ENCODE measurements at regions not wholly inside any gene's neighbourhood (a gene's known extent, or its start where the extent isn't known, plus 50 kb on each side); places are given as distances from the start of the nearest gene placed in this dataset.

- no peak for TF ChIP-seq SIN3A (IDR thresholded peaks at IDR 0.05; ENCODE audit: borderline replicate concordance, insufficient read depth, low read length)
- TF ChIP-seq POLR2AphosphoS5 (IDR thresholded peaks at IDR 0.05; ENCODE audit: low read depth, low read length) = no peak
These were observed 328.7 kb upstream of the ZFP42 start for GRCh38 chr4:187666697-187667494.

GRCh38 chr4:187668526-187669082 is 327.0 kb upstream of the ZFP42 start:
- no peak for TF ChIP-seq TAF1 (IDR thresholded peaks at IDR 0.05; ENCODE audit: borderline replicate concordance, insufficient read depth, low read length)
- TF ChIP-seq SIN3A (IDR thresholded peaks at IDR 0.05; ENCODE audit: borderline replicate concordance, insufficient read depth, low read length) = no peak
- TF ChIP-seq REST (IDR thresholded peaks at IDR 0.05; ENCODE audit: insufficient read depth in 1 of 2, low read depth in 2 of 2, low read length in 2 of 2) = no peak
- no peak for TF ChIP-seq POLR2AphosphoS5 (IDR thresholded peaks at IDR 0.05; ENCODE audit: low read depth, low read length)
- no peak for TF ChIP-seq FOXP2 (optimal IDR thresholded peaks at IDR 0.05; ENCODE audit: borderline replicate concordance, extremely low read depth, extremely low read length, insufficient read depth)

- TF ChIP-seq POLR2AphosphoS5 (IDR thresholded peaks at IDR 0.05; ENCODE audit: low read depth, low read length) = no peak
These were observed 316.1 kb upstream of the ZFP42 start for GRCh38 chr4:187679450-187679849.

- TF ChIP-seq SIN3A (IDR thresholded peaks at IDR 0.05; ENCODE audit: borderline replicate concordance, insufficient read depth, low read length) (no peak), POLR2AphosphoS5 (IDR thresholded peaks at IDR 0.05; ENCODE audit: low read depth, low read length) (no peak), REST (IDR thresholded peaks at IDR 0.05; ENCODE audit: insufficient read depth in 1 of 2, low read depth in 2 of 2, low read length in 2 of 2) (no peak), FOXP2 (optimal IDR thresholded peaks at IDR 0.05; ENCODE audit: borderline replicate concordance, extremely low read depth, extremely low read length, insufficient read depth) (no peak), TAF1 (IDR thresholded peaks at IDR 0.05; ENCODE audit: borderline replicate concordance, insufficient read depth, low read length) (no peak)
These were observed 310.3 kb upstream of the ZFP42 start for GRCh38 chr4:187685247-187685646.

GRCh38 chr4:187687697-187688096 is 307.9 kb upstream of the ZFP42 start:
- TF ChIP-seq POLR2AphosphoS5 (IDR thresholded peaks at IDR 0.05; ENCODE audit: low read depth, low read length) (no peak), REST (IDR thresholded peaks at IDR 0.05; ENCODE audit: insufficient read depth in 1 of 2, low read depth in 2 of 2, low read length in 2 of 2) (no peak), SIN3A (IDR thresholded peaks at IDR 0.05; ENCODE audit: borderline replicate concordance, insufficient read depth, low read length) (no peak), TAF1 (IDR thresholded peaks at IDR 0.05; ENCODE audit: borderline replicate concordance, insufficient read depth, low read length) (no peak), FOXP2 (optimal IDR thresholded peaks at IDR 0.05; ENCODE audit: borderline replicate concordance, extremely low read depth, extremely low read length, insufficient read depth) (no peak)

- TF ChIP-seq FOXP2 (optimal IDR thresholded peaks at IDR 0.05; ENCODE audit: borderline replicate concordance, extremely low read depth, extremely low read length, insufficient read depth) = no peak
- TF ChIP-seq TAF1 (IDR thresholded peaks at IDR 0.05; ENCODE audit: borderline replicate concordance, insufficient read depth, low read length) = no peak
- no peak for TF ChIP-seq POLR2AphosphoS5 (IDR thresholded peaks at IDR 0.05; ENCODE audit: low read depth, low read length)
- TF ChIP-seq SIN3A (IDR thresholded peaks at IDR 0.05; ENCODE audit: borderline replicate concordance, insufficient read depth, low read length) = no peak
- no peak for TF ChIP-seq REST (IDR thresholded peaks at IDR 0.05; ENCODE audit: insufficient read depth in 1 of 2, low read depth in 2 of 2, low read length in 2 of 2)
These were observed 302.9 kb upstream of the ZFP42 start for GRCh38 chr4:187692626-187693025.
